Muscle layer of colon (tissue), 2 donors: ENCODE measurements at regions not wholly inside any gene's neighbourhood (a gene's known extent, or its start where the extent isn't known, plus 50 kb on each side); places are given as distances from the start of the nearest gene placed in this dataset.
"Not testable (repeated sequence)": the region's sequence is repeated elsewhere in the genome, so short reads cannot be mapped to it uniquely, and the experiment has no call there.

Source experiments
- H3K27ac ChIP-seq: one replicate; pipeline ENCODE4 v1.7.0; 2013; ENCODE audit warnings: low read depth, mild to moderate bottlenecking, low read length, moderate library complexity
- H3K27me3 ChIP-seq, 2 donors: one replicate each; pipeline ENCODE4 v1.7.0; 2013; ENCODE audit warnings: low read length in 2 of 2, mild to moderate bottlenecking in 2 of 2; ENCODE audit not compliant: insufficient read depth in 2 of 2, control insufficient read depth in 1 of 2
- H3K36me3 ChIP-seq: one replicate; pipeline ENCODE4 v1.7.0; 2013; ENCODE audit warnings: mild to moderate bottlenecking, low read length; ENCODE audit not compliant: insufficient read depth
- H3K4me1 ChIP-seq: one replicate; pipeline ENCODE4 v1.7.0; 2013; ENCODE audit warnings: mild to moderate bottlenecking, low read length; ENCODE audit not compliant: insufficient read depth
- H3K4me3 ChIP-seq, 2 donors: one replicate each; pipeline ENCODE4 v1.7.0; 2013; ENCODE audit warnings: low read length in 2 of 2, low read depth in 1 of 2, mild to moderate bottlenecking in 1 of 2, moderate library complexity in 1 of 2
- H3K9ac ChIP-seq: one replicate; pipeline ENCODE4 v1.7.0; 2013; ENCODE audit warnings: low read length
- H3K9me3 ChIP-seq: one replicate; pipeline ENCODE4 v1.7.0; 2013; ENCODE audit warnings: mild to moderate bottlenecking, low read length
- donor health status: abdominal sarcoma.
- donor health status: Adenocarcinoma of cecum.

- H3K36me3 ChIP-seq, result no peaks in the 10 kb centered on the region
- no peak overlapping the region for H3K27ac ChIP-seq
- no peaks in the 10 kb centered on the region for H3K27me3 ChIP-seq
- H3K9me3 ChIP-seq, result no peaks in the 10 kb centered on the region
- no peak overlapping the region for H3K4me3 ChIP-seq
- H3K9ac ChIP-seq, result no peak overlapping the region
- H3K4me1 ChIP-seq, result peaks cover 20% of the 10 kb centered on the region
These were observed 184.9 kb upstream of the TENT5A start for GRCh38 chr6:81937296-81937937.

- Histone ChIP-seq H3K9ac (no peak overlapping the region), H3K36me3 (no peaks in the 10 kb centered on the region), H3K4me3 (no peak overlapping the region), H3K27ac (no peak overlapping the region), H3K27me3 (no peaks in the 10 kb centered on the region), H3K9me3 (no peaks in the 10 kb centered on the region), H3K4me1 (peaks cover under 1% of the 10 kb centered on the region)
These were observed 182.5 kb upstream of the TENT5A start for GRCh38 chr6:81934936-81935335.

- Histone ChIP-seq H3K4me3 (no peak overlapping the region), H3K27ac (no peak overlapping the region), H3K36me3 (no peaks in the 10 kb centered on the region), H3K27me3 (no peaks in the 10 kb centered on the region), H3K9me3 (no peaks in the 10 kb centered on the region), H3K4me1 (no peaks in the 10 kb centered on the region), H3K9ac (no peak overlapping the region)
These were observed 181.1 kb upstream of the TENT5A start for GRCh38 chr6:81933608-81934051.

- no peaks in the 10 kb centered on the region for H3K27me3 ChIP-seq
- no peaks in the 10 kb centered on the region for H3K4me1 ChIP-seq
- no peak overlapping the region for H3K27ac ChIP-seq
- no peak overlapping the region for H3K9ac ChIP-seq
- no peaks in the 10 kb centered on the region for H3K9me3 ChIP-seq
- no peaks in the 10 kb centered on the region for H3K36me3 ChIP-seq
- no peak overlapping the region for H3K4me3 ChIP-seq
These were observed 180.6 kb upstream of the TENT5A start for GRCh38 chr6:81933089-81933488.

- not testable (repeated sequence) for H3K36me3 ChIP-seq, H3K27me3 ChIP-seq, H3K9me3 ChIP-seq, H3K4me3 ChIP-seq, H3K27ac ChIP-seq, H3K9ac ChIP-seq, H3K4me1 ChIP-seq
These were observed 180.0 kb upstream of the TENT5A start for GRCh38 chr6:81932448-81932847.

GRCh38 chr6:81929828-81930227 is 177.3 kb upstream of the TENT5A start:
- Histone ChIP-seq H3K36me3 (no peaks in the 10 kb centered on the region), H3K9me3 (no peaks in the 10 kb centered on the region), H3K27me3 (no peaks in the 10 kb centered on the region), H3K9ac (no peak overlapping the region), H3K27ac (no peak overlapping the region), H3K4me3 (no peak overlapping the region), H3K4me1 (no peaks in the 10 kb centered on the region)

GRCh38 chr6:81925201-81925600 is 172.7 kb upstream of the TENT5A start:
- H3K27ac ChIP-seq, result no peak overlapping the region
- no peak overlapping the region for H3K9ac ChIP-seq
- H3K4me3 ChIP-seq, result no peak overlapping the region
- H3K9me3 ChIP-seq, result no peaks in the 10 kb centered on the region
- H3K4me1 ChIP-seq, result no peaks in the 10 kb centered on the region
- no peaks in the 10 kb centered on the region for H3K36me3 ChIP-seq
- H3K27me3 ChIP-seq, result no peaks in the 10 kb centered on the region

GRCh38 chr6:81909981-81910900 is 157.8 kb upstream of the TENT5A start:
- H3K4me1 ChIP-seq, result peaks cover 26% of the 10 kb centered on the region
- H3K4me3 ChIP-seq, result no peak overlapping the region
- H3K27ac ChIP-seq, result no peak overlapping the region
- H3K9ac ChIP-seq, result no peak overlapping the region
- H3K9me3 ChIP-seq, result no peaks in the 10 kb centered on the region
- H3K36me3 ChIP-seq, result no peaks in the 10 kb centered on the region
- H3K27me3 ChIP-seq, result no peaks in the 10 kb centered on the region

- Histone ChIP-seq H3K9ac (no peak overlapping the region), H3K27ac (no peak overlapping the region), H3K36me3 (no peaks in the 10 kb centered on the region), H3K4me1 (peaks cover 26% of the 10 kb centered on the region), H3K27me3 (no peaks in the 10 kb centered on the region), H3K9me3 (no peaks in the 10 kb centered on the region), H3K4me3 (no peak overlapping the region)
These were observed 156.7 kb upstream of the TENT5A start for GRCh38 chr6:81909162-81909561.

- Histone ChIP-seq H3K27me3 (no peaks in the 10 kb centered on the region), H3K9ac (no peak overlapping the region), H3K4me3 (no peak overlapping the region), H3K27ac (no peak overlapping the region), H3K9me3 (no peaks in the 10 kb centered on the region), H3K4me1 (peaks cover 30% of the 10 kb centered on the region), H3K36me3 (no peaks in the 10 kb centered on the region)
These were observed 154.3 kb upstream of the TENT5A start for GRCh38 chr6:81906709-81907204.

GRCh38 chr6:81906041-81906440 is 153.6 kb upstream of the TENT5A start:
- Histone ChIP-seq H3K9me3 (no peaks in the 10 kb centered on the region), H3K4me1 (peaks cover 37% of the 10 kb centered on the region), H3K27me3 (no peaks in the 10 kb centered on the region), H3K9ac (no peak overlapping the region), H3K36me3 (no peaks in the 10 kb centered on the region), H3K4me3 (no peak overlapping the region), H3K27ac (no peak overlapping the region)
